A549 (cell line): ENCODE measurements at regions not wholly inside any gene's neighbourhood (a gene's known extent, or its start where the extent isn't known, plus 50 kb on each side); places are given as distances from the start of the nearest gene placed in this dataset.

Experiments
- BHLHE40 ChIP-seq: IDR thresholded peaks from 2 replicates; pipeline ENCODE4 v1.6.1; 2012; ENCODE audit warnings: low read depth, low read length, inconsistent platforms
- CTCF ChIP-seq: fragments of >200 bp; sonication (Bioruptor Twin); formaldehyde crosslinking; IDR thresholded peaks from 3 replicates; pipeline ENCODE4 v1.5.1; 2016

GRCh38 chr7:10908600-10908999 lies 65.1 kb upstream of the PHF14 start:
- TF ChIP-seq CTCF (no peak), BHLHE40 (no peak)
